ENCODE measurements at regions not wholly inside any gene's neighbourhood (a gene's known extent, or its start where the extent isn't known, plus 50 kb on each side); places are given as distances from the start of the nearest gene placed in this dataset.

GRCh38 chr16:52705122-52705521 is 158.2 kb upstream of the TOX3 start:
- TF ChIP-seq SUZ12 (IDR thresholded peaks at IDR 0.05) (no peak), ELF4 (IDR thresholded peaks at IDR 0.05) (no peak), TARDBP (IDR thresholded peaks at IDR 0.05) (no peak), FOXM1 (IDR thresholded peaks at IDR 0.05; ENCODE audit: borderline replicate concordance) (no peak), ARNT (IDR thresholded peaks at IDR 0.05) (no peak), PKNOX1 (IDR thresholded peaks at IDR 0.05) (no peak), CTBP1 (IDR thresholded peaks at IDR 0.05; ENCODE audit: borderline replicate concordance) (no peak), BHLHE40 (IDR thresholded peaks at IDR 0.05; ENCODE audit: borderline replicate concordance) (no peak), SP1 (IDR thresholded peaks at IDR 0.05) (no peak), ZNF384 (IDR thresholded peaks at IDR 0.05) (no peak), HDGF (IDR thresholded peaks at IDR 0.05; ENCODE audit: borderline replicate concordance) (no peak), FOXK2 (IDR thresholded peaks at IDR 0.05) (no peak), L3MBTL2 (conservative IDR thresholded peaks at IDR 0.05) (no peak)

All from HEK293T (cell line).